CD4-positive, alpha-beta T cell (primary cell): ENCODE measurements at regions not wholly inside any gene's neighbourhood (a gene's known extent, or its start where the extent isn't known, plus 50 kb on each side); places are given as distances from the start of the nearest gene placed in this dataset.

Experiments
- ATAC-seq: fragments of 200-7000 bp; cut with Tn5 transposase; one replicate; pipeline ENCODE4 v1.10.0; 2022; ENCODE audit warnings: mild to moderate bottlenecking; ENCODE audit not compliant: poor library complexity
- CTCF ChIA-PET: fragments of 350-600 bp; sonication (Branson Sonifier 250); formaldehyde crosslinking; loops from one replicate; lab custom pipeline; 2021; ENCODE audit warnings: antibody characterized with exemption, inconsistent platforms; lab: Charles Lee
- POLR2A ChIA-PET: fragments of 350-600 bp; sonication (Branson Sonifier 250); formaldehyde crosslinking; loops from one replicate; lab custom pipeline; 2021; ENCODE audit warnings: antibody characterized with exemption, inconsistent platforms; lab: Charles Lee
- DNase-seq, 14 experiments: peaks; one replicate each; pipeline ENCODE4 v3.0.0-alpha.2; 2013 to 2020; ENCODE audit warnings: mixed read lengths in 2 of 14
- H3K27ac ChIP-seq, 2 donors: one replicate each; pipeline versions ENCODE4 v1.5.1 to v1.7.0; 2013; ENCODE audit warnings: low read length in 2 of 2, low read depth in 1 of 2, mild to moderate bottlenecking in 1 of 2
- H3K27me3 ChIP-seq, 2 experiments: 1 replicate in 1 of 2; 2 replicates in 1 of 2; pipeline versions ENCODE4 v1.6.1 to v1.7.0; 2013; ENCODE audit warnings: low read length in 2 of 2, control low read depth in 1 of 2, mild to moderate bottlenecking in 1 of 2, moderate library complexity in 1 of 2; ENCODE audit not compliant: insufficient read depth in 2 of 2, control insufficient read depth in 1 of 2
- H3K36me3 ChIP-seq: one replicate; pipeline ENCODE4 v1.6.1; 2013; ENCODE audit warnings: low read length, control low read depth; ENCODE audit not compliant: insufficient read depth
- H3K4me1 ChIP-seq: one replicate; pipeline ENCODE4 v1.6.1; 2013; ENCODE audit warnings: low read length, control low read depth; ENCODE audit not compliant: insufficient read depth
- H3K4me3 ChIP-seq: one replicate; pipeline ENCODE4 v1.5.1; 2013; ENCODE audit warnings: mild to moderate bottlenecking, low read length, moderate library complexity
- H3K9me3 ChIP-seq, 2 experiments: 1 replicate in 1 of 2; 2 replicates in 1 of 2; pipeline versions ENCODE4 v1.6.1 to v1.7.0; 2013; ENCODE audit warnings: low read length in 2 of 2, mild to moderate bottlenecking in 2 of 2, control low read depth in 1 of 2, moderate library complexity in 1 of 2; ENCODE audit not compliant: control insufficient read depth in 1 of 2, insufficient read depth in 1 of 2
- H3K27ac Mint-ChIP-seq: one replicate; pipeline ENCODE4 v1.8.0; 2020; ENCODE audit warnings: mixed read lengths
- H3K27me3 Mint-ChIP-seq: one replicate; pipeline ENCODE4 v1.8.0; 2021; ENCODE audit warnings: mixed read lengths
- H3K36me3 Mint-ChIP-seq: one replicate; pipeline ENCODE4 v1.8.0; 2021; ENCODE audit warnings: low read depth, mixed read lengths
- H3K4me1 Mint-ChIP-seq: one replicate; pipeline ENCODE4 v1.8.0; 2021; ENCODE audit warnings: low read depth, mixed read lengths
- H3K4me3 Mint-ChIP-seq: one replicate; pipeline ENCODE4 v1.8.0; 2020; ENCODE audit warnings: mild to moderate bottlenecking, mixed read lengths
- H3K9me3 Mint-ChIP-seq: one replicate; pipeline ENCODE4 v1.8.0; 2020; ENCODE audit warnings: mixed read lengths
- CTCF ChIP-seq: fragments of 200-600 bp; IDR thresholded peaks from one replicate; pipeline ENCODE4 v1.8.0; 2022; ENCODE audit warnings: antibody characterized with exemption, mild to moderate bottlenecking
- intact Hi-C, 2 experiments: fragments of 100-400 bp; cut with DNase I in 1 of 2; cut with micrococcal nuclease in 1 of 2; formaldehyde crosslinking; loops; one replicate each; pipeline versions ENCODE4 v1.15.1 to v1.9.0; 2023 to 2025; cut with DNase I, micrococcal nuclease

GRCh38 chr2:194718881-194719280 lies 938.1 kb upstream of the SLC39A10 start:
- POLR2A ChIA-PET, result no interaction called here
- ATAC-seq (no peak), DNase-seq (no peak)
- H3K27me3 ChIP-seq, result no peaks in the 10 kb centered on the region
- TF ChIP-seq CTCF, result no peak
- H3K4me3 Mint-ChIP-seq, result no peak overlapping the region
- no peaks in the 10 kb centered on the region for H3K9me3 Mint-ChIP-seq
- H3K4me1 Mint-ChIP-seq, result no peaks in the 10 kb centered on the region
- H3K27me3 Mint-ChIP-seq, result no peaks in the 10 kb centered on the region
- no peaks in the 10 kb centered on the region for H3K4me1 ChIP-seq
- no peak overlapping the region for H3K27ac Mint-ChIP-seq
- intact Hi-C loops, result no loop called here
- CTCF ChIA-PET, result no interaction called here
- no peak overlapping the region for H3K27ac ChIP-seq
- no peaks in the 10 kb centered on the region for H3K9me3 ChIP-seq
- H3K36me3 ChIP-seq, result no peaks in the 10 kb centered on the region
- H3K4me3 ChIP-seq, result no peak overlapping the region
- H3K36me3 Mint-ChIP-seq, result no peaks in the 10 kb centered on the region

DNA sequence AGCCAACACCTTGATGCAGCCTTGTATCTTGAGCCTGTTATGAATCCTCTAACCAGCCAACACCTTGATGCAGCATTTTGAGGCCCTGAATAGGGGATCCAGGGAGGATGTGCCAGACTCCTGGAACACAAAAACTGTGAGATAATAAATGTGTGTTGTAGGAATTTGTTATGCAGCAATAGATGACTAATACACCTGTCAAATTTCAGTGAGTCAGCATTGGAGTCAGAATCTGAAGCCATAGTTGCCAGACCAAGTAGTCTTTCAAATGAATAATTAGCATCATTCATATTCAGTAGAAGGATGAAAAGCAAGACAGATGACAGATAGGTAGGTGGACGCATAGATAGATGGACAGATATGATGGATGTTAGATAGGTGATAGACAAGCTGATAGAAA lies 942.5 kb upstream of the SLC39A10 start:
- intact Hi-C loops, result no loop called here
- H3K27me3 Mint-ChIP-seq, result no peaks in the 10 kb centered on the region
- Histone ChIP-seq H3K27me3 (no peaks in the 10 kb centered on the region), H3K36me3 (no peaks in the 10 kb centered on the region), H3K4me3 (no peak overlapping the region), H3K9me3 (no peaks in the 10 kb centered on the region), H3K4me1 (no peaks in the 10 kb centered on the region), H3K27ac (no peak overlapping the region)
- H3K36me3 Mint-ChIP-seq, result no peaks in the 10 kb centered on the region
- CTCF ChIA-PET, result interaction anchor here (0.6 kb wide), 1 partner anchor 1924 kb away, joined by 3 read pairs; no protein-coding TSS in a partner anchor
- POLR2A ChIA-PET, result no interaction called here
- ATAC-seq (no peak), DNase-seq (no peak)
- no peaks in the 10 kb centered on the region for H3K9me3 Mint-ChIP-seq
- no peak overlapping the region for H3K4me3 Mint-ChIP-seq
- no peak overlapping the region for H3K27ac Mint-ChIP-seq
- no peak for TF ChIP-seq CTCF
- H3K4me1 Mint-ChIP-seq, result no peaks in the 10 kb centered on the region

DNA sequence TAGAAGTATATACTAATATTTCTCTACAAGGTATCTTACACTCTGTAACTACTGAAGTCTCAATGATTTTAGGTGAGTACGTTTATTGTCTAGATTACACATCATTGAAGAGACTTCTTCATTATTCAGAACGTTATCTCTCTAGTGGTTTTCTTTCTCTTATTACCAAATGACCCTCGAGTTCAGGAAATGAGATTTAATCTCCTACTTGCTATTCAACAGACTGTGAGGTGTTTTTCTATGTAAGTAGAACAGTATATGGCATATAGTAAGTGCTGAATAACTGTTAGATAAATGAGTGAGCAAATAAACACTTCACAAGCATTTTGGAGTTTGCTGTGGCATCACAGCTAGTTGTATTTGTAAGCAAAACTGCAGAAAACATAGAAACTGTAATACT lies 947.2 kb upstream of the SLC39A10 start:
- Histone ChIP-seq H3K36me3 (no peaks in the 10 kb centered on the region), H3K27ac (no peak overlapping the region), H3K4me1 (no peaks in the 10 kb centered on the region), H3K27me3 (no peaks in the 10 kb centered on the region), H3K9me3 (no peaks in the 10 kb centered on the region), H3K4me3 (no peak overlapping the region)
- intact Hi-C loops, result no loop called here
- ATAC-seq (no peak), DNase-seq (no peak)
- POLR2A ChIA-PET, result no interaction called here
- no peak for TF ChIP-seq CTCF
- Mint-ChIP-seq H3K36me3 (no peaks in the 10 kb centered on the region), H3K27me3 (no peaks in the 10 kb centered on the region), H3K4me3 (no peak overlapping the region), H3K4me1 (no peaks in the 10 kb centered on the region), H3K9me3 (no peaks in the 10 kb centered on the region), H3K27ac (no peak overlapping the region)
- CTCF ChIA-PET, result no interaction called here
